Thoracic aorta (tissue), 2 donors: ENCODE measurements at regions not wholly inside any gene's neighbourhood (a gene's known extent, or its start where the extent isn't known, plus 50 kb on each side); places are given as distances from the start of the nearest gene placed in this dataset.

Source experiments
- ATAC-seq: fragments of 150-250 bp; one replicate; pipeline ENCODE4 v1.8.0; 2017; ENCODE audit warnings: low read depth; ENCODE audit not compliant: insufficient number of reproducible peaks, low FRiP score
- DNase-seq: peaks from one replicate; pipeline ENCODE4 v3.0.0-alpha.2; 2020; ENCODE audit warnings: low spot score
- H3K27ac ChIP-seq, 2 donors: fragments of 200-600 bp; sonication (generic); 1 replicate in 1 of 2; 2 replicates in 1 of 2; pipeline ENCODE4 v1.5.1; 2016; ENCODE audit warnings: mild to moderate bottlenecking in 2 of 2, moderate library complexity in 2 of 2
- H3K27me3 ChIP-seq: fragments of 200-600 bp; sonication (generic); replicated peaks from 2 replicates; pipeline ENCODE4 v1.6.0; 2016; ENCODE audit warnings: mild to moderate bottlenecking; ENCODE audit not compliant: insufficient read depth
- H3K36me3 ChIP-seq: fragments of 200-600 bp; sonication (generic); one replicate; pipeline ENCODE4 v1.5.1; 2016
- H3K4me1 ChIP-seq, 2 donors: fragments of 200-600 bp; sonication (generic); 1 replicate in 1 of 2; 2 replicates in 1 of 2; pipeline versions ENCODE4 v1.5.1 to v1.6.0; 2016; ENCODE audit warnings: low read depth in 2 of 2, mild to moderate bottlenecking in 1 of 2; ENCODE audit not compliant: control insufficient read depth in 1 of 2
- H3K4me3 ChIP-seq: fragments of 200-600 bp; sonication (generic); 2 replicates; pipeline ENCODE4 v1.5.1; 2016; ENCODE audit warnings: mild to moderate bottlenecking
- H3K9me3 ChIP-seq: fragments of 200-600 bp; sonication (generic); 2 replicates; pipeline ENCODE4 v1.5.1; 2016
- TF ChIP-seq, protein P1 (sequence below): fragments of 200-600 bp; sonication (generic); IDR thresholded peaks from one replicate; pipeline ENCODE4 v1.5.1; 2019; ENCODE audit warnings: antibody characterized with exemption

- no peaks in the 10 kb centered on the region for H3K9me3 ChIP-seq
- H3K4me1 ChIP-seq: peaks cover 2 to 7% of the 10 kb centered on the region in 2 donors
- H3K4me3 ChIP-seq: no peak overlapping the region
- ATAC-seq (no peak), DNase-seq (no peak)
- no peak overlapping the region for H3K27ac ChIP-seq
- no peaks in the 10 kb centered on the region for H3K36me3 ChIP-seq
- H3K27me3 ChIP-seq: no peaks in the 10 kb centered on the region
- TF ChIP-seq, protein P1, sequence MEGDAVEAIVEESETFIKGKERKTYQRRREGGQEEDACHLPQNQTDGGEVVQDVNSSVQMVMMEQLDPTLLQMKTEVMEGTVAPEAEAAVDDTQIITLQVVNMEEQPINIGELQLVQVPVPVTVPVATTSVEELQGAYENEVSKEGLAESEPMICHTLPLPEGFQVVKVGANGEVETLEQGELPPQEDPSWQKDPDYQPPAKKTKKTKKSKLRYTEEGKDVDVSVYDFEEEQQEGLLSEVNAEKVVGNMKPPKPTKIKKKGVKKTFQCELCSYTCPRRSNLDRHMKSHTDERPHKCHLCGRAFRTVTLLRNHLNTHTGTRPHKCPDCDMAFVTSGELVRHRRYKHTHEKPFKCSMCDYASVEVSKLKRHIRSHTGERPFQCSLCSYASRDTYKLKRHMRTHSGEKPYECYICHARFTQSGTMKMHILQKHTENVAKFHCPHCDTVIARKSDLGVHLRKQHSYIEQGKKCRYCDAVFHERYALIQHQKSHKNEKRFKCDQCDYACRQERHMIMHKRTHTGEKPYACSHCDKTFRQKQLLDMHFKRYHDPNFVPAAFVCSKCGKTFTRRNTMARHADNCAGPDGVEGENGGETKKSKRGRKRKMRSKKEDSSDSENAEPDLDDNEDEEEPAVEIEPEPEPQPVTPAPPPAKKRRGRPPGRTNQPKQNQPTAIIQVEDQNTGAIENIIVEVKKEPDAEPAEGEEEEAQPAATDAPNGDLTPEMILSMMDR: no peak
Observed at GRCh38 chr1:87885278-87886025, 556.8 kb downstream of the LMO4 start.

- ATAC-seq: no peak
- no peaks in the 10 kb centered on the region for H3K27me3 ChIP-seq
- peaks cover 2 to 7% of the 10 kb centered on the region in 2 donors for H3K4me1 ChIP-seq
- H3K9me3 ChIP-seq: no peaks in the 10 kb centered on the region
- H3K27ac ChIP-seq: no peak overlapping the region
- no peaks in the 10 kb centered on the region for H3K36me3 ChIP-seq
- no peak for DNase-seq
- no peak overlapping the region for H3K4me3 ChIP-seq
- TF ChIP-seq, protein P1: no peak
Observed at GRCh38 chr1:87887100-87887499, 558.4 kb downstream of the LMO4 start.

DNA sequence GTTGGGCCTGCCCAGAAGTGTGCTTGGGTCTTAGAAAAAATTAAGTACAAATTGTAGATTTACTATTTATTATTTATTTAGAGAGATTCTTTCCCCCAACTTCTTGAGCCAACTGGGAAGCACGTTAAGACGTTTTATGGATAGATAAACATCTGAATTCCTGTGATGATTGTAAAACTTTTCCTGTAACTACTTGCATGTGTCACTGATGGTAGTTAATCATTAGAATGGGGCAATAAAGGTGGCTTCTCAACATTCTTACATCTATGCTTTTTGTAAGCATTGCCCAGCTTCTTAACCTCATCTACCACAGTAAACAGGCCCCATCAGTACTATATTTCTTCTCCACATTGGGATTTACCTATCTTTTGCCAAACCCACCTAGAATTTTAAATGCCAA lies 559.8 kb downstream of the LMO4 start:
- DNase-seq (no peak), ATAC-seq (no peak)
- TF ChIP-seq, protein P1: no peak
- H3K27ac ChIP-seq: no peak overlapping the region
- H3K27me3 ChIP-seq: no peaks in the 10 kb centered on the region
- peaks cover 2 to 7% of the 10 kb centered on the region in 2 donors for H3K4me1 ChIP-seq
- H3K36me3 ChIP-seq: no peaks in the 10 kb centered on the region
- H3K4me3 ChIP-seq: no peak overlapping the region
- H3K9me3 ChIP-seq: no peaks in the 10 kb centered on the region

DNA sequence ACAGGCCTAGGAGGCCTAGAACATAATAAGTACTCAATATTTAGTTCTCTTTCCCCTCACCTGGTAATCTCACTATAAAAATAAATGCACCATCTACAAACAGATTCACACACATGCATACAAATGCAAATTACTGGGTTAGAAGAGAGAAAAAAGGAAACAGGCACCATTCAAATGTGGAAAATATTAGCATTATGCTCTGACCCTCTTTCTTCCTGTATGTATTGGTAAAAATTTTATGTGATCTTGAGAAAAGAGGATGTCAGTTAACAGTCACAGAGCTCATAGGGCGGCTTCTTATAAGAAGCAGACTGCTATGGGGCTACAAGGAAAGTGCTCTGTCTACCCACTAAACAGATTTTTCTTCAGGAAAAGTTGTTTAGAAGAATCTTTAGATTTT lies 565.4 kb downstream of the LMO4 start:
- DNase-seq (no peak), ATAC-seq (no peak)
- Histone ChIP-seq H3K27me3 (no peaks in the 10 kb centered on the region), H3K27ac (no peak overlapping the region), H3K36me3 (no peaks in the 10 kb centered on the region), H3K4me1 (no peaks in the 10 kb centered on the region), H3K9me3 (no peaks in the 10 kb centered on the region), H3K4me3 (no peak overlapping the region)
- TF ChIP-seq, protein P1: no peak

GRCh38 chr1:87897481-87897880 lies 568.8 kb downstream of the LMO4 start:
- Histone ChIP-seq H3K27me3 (no peaks in the 10 kb centered on the region), H3K4me3 (no peak overlapping the region), H3K9me3 (no peaks in the 10 kb centered on the region), H3K4me1 (no peaks in the 10 kb centered on the region), H3K36me3 (no peaks in the 10 kb centered on the region), H3K27ac (no peak overlapping the region)
- DNase-seq (no peak), ATAC-seq (no peak)
- TF ChIP-seq, protein P1: no peak
